ENCODE measurements at regions not wholly inside any gene's neighbourhood (a gene's known extent, or its start where the extent isn't known, plus 50 kb on each side); places are given as distances from the start of the nearest gene placed in this dataset.

DNA sequence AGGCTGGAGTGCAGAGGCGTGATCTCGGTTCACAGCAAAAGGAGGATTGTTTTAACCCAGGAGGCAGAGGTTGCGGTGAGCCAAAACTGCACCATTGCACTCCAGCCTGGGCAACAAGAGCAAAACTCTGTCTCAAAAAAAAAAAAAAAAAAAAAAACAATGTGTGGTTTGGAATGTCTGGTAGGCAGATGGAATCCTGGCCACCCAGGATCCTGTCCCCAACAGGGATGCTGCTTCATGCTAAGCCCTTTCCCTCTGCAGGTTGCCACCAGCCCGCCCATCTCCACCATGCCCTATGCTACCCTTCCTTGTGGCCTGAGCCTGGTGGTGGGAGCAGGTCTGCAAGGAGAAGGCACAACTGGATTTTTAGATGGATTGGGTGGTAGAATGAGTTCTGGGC, 129.7 kb upstream of the HAND1 start:
- Histone ChIP-seq H3K4me1 (peaks cover 9 to 33% (median 18%) of the 10 kb centered on the region in 3 donors), H3K36me3 (no peaks in the 10 kb centered on the region), H3K27ac (no peak overlapping the region), H3K27me3 (peaks cover 0 to 95% (median 6%) of the 10 kb centered on the region in 4 donors), H3K4me3 (no peak overlapping the region), H3K9me3 (no peaks in the 10 kb centered on the region)
- no peak for DNase-seq
- 82 to 88% methylated on average over 4 of the region's 4 CpGs for WGBS, 2 donors
- intact Hi-C loops (cut with DNase I) = loop anchor here (5.0 kb wide), 1 partner anchor 140 kb away; no protein-coding TSS in a partner anchor
- TF ChIP-seq POLR2A (IDR thresholded peaks at IDR 0.05) = no peak
- TF ChIP-seq, protein P1, sequence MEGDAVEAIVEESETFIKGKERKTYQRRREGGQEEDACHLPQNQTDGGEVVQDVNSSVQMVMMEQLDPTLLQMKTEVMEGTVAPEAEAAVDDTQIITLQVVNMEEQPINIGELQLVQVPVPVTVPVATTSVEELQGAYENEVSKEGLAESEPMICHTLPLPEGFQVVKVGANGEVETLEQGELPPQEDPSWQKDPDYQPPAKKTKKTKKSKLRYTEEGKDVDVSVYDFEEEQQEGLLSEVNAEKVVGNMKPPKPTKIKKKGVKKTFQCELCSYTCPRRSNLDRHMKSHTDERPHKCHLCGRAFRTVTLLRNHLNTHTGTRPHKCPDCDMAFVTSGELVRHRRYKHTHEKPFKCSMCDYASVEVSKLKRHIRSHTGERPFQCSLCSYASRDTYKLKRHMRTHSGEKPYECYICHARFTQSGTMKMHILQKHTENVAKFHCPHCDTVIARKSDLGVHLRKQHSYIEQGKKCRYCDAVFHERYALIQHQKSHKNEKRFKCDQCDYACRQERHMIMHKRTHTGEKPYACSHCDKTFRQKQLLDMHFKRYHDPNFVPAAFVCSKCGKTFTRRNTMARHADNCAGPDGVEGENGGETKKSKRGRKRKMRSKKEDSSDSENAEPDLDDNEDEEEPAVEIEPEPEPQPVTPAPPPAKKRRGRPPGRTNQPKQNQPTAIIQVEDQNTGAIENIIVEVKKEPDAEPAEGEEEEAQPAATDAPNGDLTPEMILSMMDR (IDR thresholded peaks at IDR 0.05) = no peak

DNA sequence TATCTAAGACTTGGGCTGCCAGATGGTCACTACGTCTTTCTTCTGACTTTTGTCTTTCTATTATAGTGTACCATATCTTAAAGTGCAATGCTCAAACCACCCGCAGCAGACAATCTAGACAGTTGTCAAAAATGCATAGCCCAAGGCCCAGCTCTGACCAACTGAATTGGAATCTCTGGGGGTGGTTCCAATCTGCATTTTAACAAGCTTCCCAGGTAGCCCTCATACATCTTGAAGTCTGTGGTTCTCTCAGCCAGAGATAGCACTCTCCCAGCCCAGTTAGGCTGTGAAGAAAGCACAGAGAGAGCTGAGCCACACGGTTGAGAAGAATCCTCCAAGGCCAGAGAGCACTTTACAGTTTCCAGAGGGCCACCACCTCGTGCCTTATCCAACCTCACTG, 128.2 kb upstream of the HAND1 start:
- intact Hi-C loops (cut with DNase I) = loop anchor here (5.0 kb wide), 1 partner anchor 139 kb away; no protein-coding TSS in a partner anchor
- WGBS, 2 donors = 66 to 80% methylated on average over 3 of the region's 4 CpGs
- Histone ChIP-seq H3K36me3 (no peaks in the 10 kb centered on the region), H3K4me3 (no peak overlapping the region), H3K27ac (no peak overlapping the region), H3K27me3 (peaks cover 0 to 87% (median 5%) of the 10 kb centered on the region in 4 donors), H3K9me3 (no peaks in the 10 kb centered on the region), H3K4me1 (peaks cover 9 to 28% (median 16%) of the 10 kb centered on the region in 3 donors)
- TF ChIP-seq, protein P1 (IDR thresholded peaks at IDR 0.05) = no peak
- TF ChIP-seq POLR2A (IDR thresholded peaks at IDR 0.05) = no peak
- no peak for DNase-seq

DNA sequence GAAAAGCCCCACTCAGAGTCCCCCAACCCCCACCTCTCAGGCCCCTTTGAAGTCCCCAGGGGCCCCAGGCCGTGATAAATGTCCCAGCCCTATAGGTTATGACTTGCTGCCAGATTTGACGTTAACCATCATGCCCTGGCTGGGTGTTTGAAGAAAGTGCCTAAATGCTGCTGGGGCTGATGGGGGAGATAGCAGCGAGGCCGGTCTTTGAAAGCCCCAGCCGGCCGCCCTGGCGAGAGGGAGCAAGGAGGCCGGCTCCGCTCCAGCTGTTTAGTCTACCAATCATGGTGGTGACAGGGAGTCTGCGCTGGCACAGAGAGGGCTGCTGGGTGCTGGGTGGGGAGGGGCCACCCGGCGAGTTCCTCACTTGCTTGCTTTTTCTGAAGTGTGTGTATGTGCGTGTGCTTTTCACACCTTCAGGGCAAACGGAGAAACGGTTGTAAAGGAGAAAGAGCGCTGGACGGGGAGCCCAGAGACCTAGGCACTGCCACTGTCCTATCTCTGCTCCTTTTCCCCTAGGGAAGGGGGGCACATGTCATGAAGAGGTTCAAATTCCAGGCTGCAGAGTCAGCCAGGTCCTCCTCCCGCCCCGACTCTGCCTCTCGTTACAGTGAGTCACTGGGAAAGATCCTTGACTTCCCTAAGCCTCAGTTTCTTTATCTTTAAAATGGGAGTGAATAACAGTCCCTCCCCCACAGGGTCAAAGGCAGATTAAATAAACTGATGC, 126.1 kb upstream of the HAND1 start:
- Histone ChIP-seq H3K27me3 (peaks cover 0 to 76% (median 4%) of the 10 kb centered on the region in 4 donors), H3K27ac (no peak overlapping the region), H3K9me3 (no peaks in the 10 kb centered on the region), H3K4me1 (peaks cover 0 to 9% (median 6%) of the 10 kb centered on the region in 3 donors), H3K36me3 (no peaks in the 10 kb centered on the region), H3K4me3 (peak overlapping the region in 1 of 4 donors; percentile 30)
- intact Hi-C loops (cut with DNase I) = no loop called here
- DNase-seq = no peak
- no peak for TF ChIP-seq POLR2A (IDR thresholded peaks at IDR 0.05)
- TF ChIP-seq, protein P1 (IDR thresholded peaks at IDR 0.05) = no peak
- WGBS, 2 donors = 1 to 9% methylated on average over 7 to 12 of the region's 20 CpGs

- TF ChIP-seq, protein P1 (IDR thresholded peaks at IDR 0.05) = no peak
- TF ChIP-seq POLR2A (IDR thresholded peaks at IDR 0.05) = no peak
- H3K27ac ChIP-seq = no peak overlapping the region
- no peaks in the 10 kb centered on the region for H3K9me3 ChIP-seq
- WGBS, 2 donors = 15 to 38% methylated on average over 1 of the region's 1 CpG
- H3K4me3 ChIP-seq = no peak overlapping the region
- peaks cover 0 to 76% (median 4%) of the 10 kb centered on the region in 4 donors for H3K27me3 ChIP-seq
- no peaks in the 10 kb centered on the region for H3K36me3 ChIP-seq
- peaks cover 0 to 8% (median 6%) of the 10 kb centered on the region in 3 donors for H3K4me1 ChIP-seq
- intact Hi-C loops (cut with DNase I) = no loop called here
- no peak for DNase-seq
These were observed 125.5 kb upstream of the HAND1 start for GRCh38 chr5:154603485-154603884.

DNA sequence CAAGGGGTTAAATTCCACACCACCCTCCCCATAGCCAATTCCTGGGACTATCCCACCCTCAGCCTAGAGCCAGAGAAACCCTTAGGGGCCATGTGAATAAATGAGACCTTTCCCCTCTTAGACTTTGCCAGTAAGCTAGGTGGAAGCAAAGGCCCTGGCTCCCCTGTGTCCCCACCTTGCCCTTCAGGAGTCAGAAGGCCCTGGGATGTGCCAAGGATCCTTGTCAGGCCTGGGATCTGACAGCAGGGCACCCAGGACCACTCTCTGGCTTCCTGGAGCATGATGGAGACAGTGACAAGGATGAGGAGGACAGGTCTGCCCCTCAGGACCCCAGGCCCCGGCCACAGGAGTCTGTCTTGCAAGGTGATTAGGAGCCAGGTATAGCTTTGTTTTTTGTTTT, 125.0 kb upstream of the HAND1 start:
- Histone ChIP-seq H3K27me3 (peaks cover 0 to 74% (median 4%) of the 10 kb centered on the region in 4 donors), H3K36me3 (no peaks in the 10 kb centered on the region), H3K9me3 (no peaks in the 10 kb centered on the region), H3K4me3 (no peak overlapping the region), H3K27ac (no peak overlapping the region), H3K4me1 (peaks cover 0 to 8% (median 6%) of the 10 kb centered on the region in 3 donors)
- WGBS, 2 donors = 70 to 91% methylated on average over 1 of the region's 1 CpG
- no peak for DNase-seq
- intact Hi-C loops (cut with DNase I) = no loop called here
- TF ChIP-seq, protein P1 (IDR thresholded peaks at IDR 0.05) = no peak
- no peak for TF ChIP-seq POLR2A (IDR thresholded peaks at IDR 0.05)

All from esophagus squamous epithelium (tissue), 5 donors.